Neural progenitor cell (in vitro differentiated cells): ENCODE measurements at regions not wholly inside any gene's neighbourhood (a gene's known extent, or its start where the extent isn't known, plus 50 kb on each side); places are given as distances from the start of the nearest gene placed in this dataset.
A peak's percentile ranks its signal among the peaks of the same experiment; 100 is the strongest.

ENCODE experiments used
- DNase-seq: peaks from one replicate; pipeline ENCODE4 v3.0.0-alpha.2; 2016; ENCODE audit warnings: low spot score
- H2AFZ ChIP-seq: fragments of 200-600 bp; sonication (generic); replicated peaks from 2 replicates; pipeline ENCODE4 v1.6.1; 2016; ENCODE audit warnings: antibody characterized with exemption
- H3F3A ChIP-seq: fragments of 200-600 bp; sonication (generic); 2 replicates; pipeline ENCODE4 v1.6.1; 2016; ENCODE audit warnings: antibody characterized with exemption, low read depth
- H3K27ac ChIP-seq: fragments of 200-600 bp; sonication (generic); 2 replicates; pipeline ENCODE4 v1.5.1; 2016; ENCODE audit warnings: mild to moderate bottlenecking
- H3K27me3 ChIP-seq: fragments of 200-600 bp; sonication (generic); 2 replicates; pipeline ENCODE4 v1.6.1; 2016; ENCODE audit warnings: mild to moderate bottlenecking, moderate library complexity
- H3K36me3 ChIP-seq: fragments of 200-600 bp; sonication (generic); 2 replicates; pipeline ENCODE4 v1.5.1; 2016
- H3K4me1 ChIP-seq: fragments of 200-600 bp; sonication (generic); 2 replicates; pipeline ENCODE4 v1.6.1; 2016; ENCODE audit warnings: mixed run types
- H3K4me2 ChIP-seq: fragments of 200-600 bp; sonication (generic); 2 replicates; pipeline ENCODE4 v1.6.1; 2016
- H3K4me3 ChIP-seq: fragments of 200-600 bp; sonication (generic); 2 replicates; pipeline ENCODE4 v1.5.1; 2016
- H3K79me2 ChIP-seq: fragments of 200-600 bp; sonication (generic); 2 replicates; pipeline ENCODE4 v1.6.1; 2016; ENCODE audit warnings: low read depth
- H3K9ac ChIP-seq: fragments of 200-600 bp; sonication (generic); 2 replicates; pipeline ENCODE4 v1.6.1; 2016
- H3K9me3 ChIP-seq: fragments of 200-600 bp; sonication (generic); 2 replicates; pipeline ENCODE4 v1.5.1; 2016; ENCODE audit warnings: low read depth
- H4K20me1 ChIP-seq: fragments of 200-600 bp; sonication (generic); 2 replicates; pipeline ENCODE4 v1.6.1; 2016; ENCODE audit warnings: low read depth
- H3K27ac Mint-ChIP-seq: 3 replicates; pipeline ENCODE4 v1.8.0; 2021; ENCODE audit warnings: mixed read lengths
- H3K27me3 Mint-ChIP-seq: 2 replicates; pipeline ENCODE4 v1.8.0; 2022; ENCODE audit warnings: low read depth, mild to moderate bottlenecking, inconsistent platforms, moderate library complexity, mixed read lengths; ENCODE audit not compliant: insufficient read depth
- H3K36me3 Mint-ChIP-seq: 3 replicates; pipeline ENCODE4 v1.8.0; 2021; ENCODE audit warnings: mixed read lengths
- H3K4me1 Mint-ChIP-seq: 3 replicates; pipeline ENCODE4 v1.8.0; 2021; ENCODE audit warnings: mixed read lengths
- H3K4me3 Mint-ChIP-seq: 3 replicates; pipeline ENCODE4 v1.8.0; 2021; ENCODE audit warnings: mild to moderate bottlenecking, moderate library complexity, mixed read lengths
- H3K9me3 Mint-ChIP-seq: 3 replicates; pipeline ENCODE4 v1.8.0; 2020; ENCODE audit warnings: mixed read lengths
- EZH2 ChIP-seq: fragments of 200-600 bp; sonication (generic); IDR thresholded peaks from 2 replicates; pipeline ENCODE4 v1.6.1; 2017; ENCODE audit warnings: antibody characterized with exemption, mild to moderate bottlenecking, moderate library complexity
- EZH2phosphoT487 ChIP-seq: fragments of 200-600 bp; sonication (generic); IDR thresholded peaks from 2 replicates; pipeline ENCODE4 v1.6.1; 2017; ENCODE audit warnings: antibody characterized with exemption
- TF ChIP-seq, protein P1 (sequence below): fragments of 200-600 bp; sonication (generic); IDR thresholded peaks from 2 replicates; pipeline ENCODE4 v1.5.1; 2017; ENCODE audit warnings: antibody characterized with exemption, mild to moderate bottlenecking

DNA sequence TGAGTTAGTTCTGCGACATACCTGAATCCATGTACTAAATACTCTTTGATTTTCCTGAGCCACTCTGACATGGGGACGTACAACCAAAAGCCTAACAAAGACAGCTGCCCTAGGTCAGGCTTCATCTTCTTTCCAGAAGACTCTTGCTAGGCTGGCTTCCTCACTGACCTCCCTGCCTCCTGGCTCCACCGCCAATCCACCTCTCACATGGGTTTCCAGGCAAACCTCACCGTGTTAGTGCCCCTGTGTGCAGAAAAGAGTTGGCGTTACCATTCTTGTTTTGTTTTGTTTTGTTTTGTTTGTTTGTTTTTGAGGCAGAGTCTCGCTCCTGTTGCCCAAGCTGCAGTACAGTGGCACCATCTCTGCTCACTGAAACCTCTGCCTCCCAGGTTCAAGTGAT, 135.3 kb downstream of the WSCD1 start:
- Histone ChIP-seq H4K20me1 (no peaks in the 10 kb centered on the region), H3K9me3 (no peaks in the 10 kb centered on the region), H3K9ac (no peak overlapping the region), H3K79me2 (no peaks in the 10 kb centered on the region), H3K4me1 (peaks cover 11% of the 10 kb centered on the region), H3K27ac (peak overlapping the region; percentile 7), H3K36me3 (no peaks in the 10 kb centered on the region), H2AFZ (peak overlapping the region; percentile 32), H3K4me2 (peak overlapping the region; percentile 20), H3K4me3 (no peak overlapping the region), H3K27me3 (no peaks in the 10 kb centered on the region), H3F3A (peaks cover 7% of the 10 kb centered on the region)
- no peak overlapping the region for H3K4me3 Mint-ChIP-seq
- H3K9me3 Mint-ChIP-seq = peaks cover 1% of the 10 kb centered on the region
- no peak for DNase-seq
- TF ChIP-seq, protein P1, sequence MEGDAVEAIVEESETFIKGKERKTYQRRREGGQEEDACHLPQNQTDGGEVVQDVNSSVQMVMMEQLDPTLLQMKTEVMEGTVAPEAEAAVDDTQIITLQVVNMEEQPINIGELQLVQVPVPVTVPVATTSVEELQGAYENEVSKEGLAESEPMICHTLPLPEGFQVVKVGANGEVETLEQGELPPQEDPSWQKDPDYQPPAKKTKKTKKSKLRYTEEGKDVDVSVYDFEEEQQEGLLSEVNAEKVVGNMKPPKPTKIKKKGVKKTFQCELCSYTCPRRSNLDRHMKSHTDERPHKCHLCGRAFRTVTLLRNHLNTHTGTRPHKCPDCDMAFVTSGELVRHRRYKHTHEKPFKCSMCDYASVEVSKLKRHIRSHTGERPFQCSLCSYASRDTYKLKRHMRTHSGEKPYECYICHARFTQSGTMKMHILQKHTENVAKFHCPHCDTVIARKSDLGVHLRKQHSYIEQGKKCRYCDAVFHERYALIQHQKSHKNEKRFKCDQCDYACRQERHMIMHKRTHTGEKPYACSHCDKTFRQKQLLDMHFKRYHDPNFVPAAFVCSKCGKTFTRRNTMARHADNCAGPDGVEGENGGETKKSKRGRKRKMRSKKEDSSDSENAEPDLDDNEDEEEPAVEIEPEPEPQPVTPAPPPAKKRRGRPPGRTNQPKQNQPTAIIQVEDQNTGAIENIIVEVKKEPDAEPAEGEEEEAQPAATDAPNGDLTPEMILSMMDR = no peak
- peaks cover 17% of the 10 kb centered on the region for H3K4me1 Mint-ChIP-seq
- H3K36me3 Mint-ChIP-seq = no peaks in the 10 kb centered on the region
- H3K27me3 Mint-ChIP-seq = no peaks in the 10 kb centered on the region
- peak overlapping the region; percentile 21 for H3K27ac Mint-ChIP-seq

DNA sequence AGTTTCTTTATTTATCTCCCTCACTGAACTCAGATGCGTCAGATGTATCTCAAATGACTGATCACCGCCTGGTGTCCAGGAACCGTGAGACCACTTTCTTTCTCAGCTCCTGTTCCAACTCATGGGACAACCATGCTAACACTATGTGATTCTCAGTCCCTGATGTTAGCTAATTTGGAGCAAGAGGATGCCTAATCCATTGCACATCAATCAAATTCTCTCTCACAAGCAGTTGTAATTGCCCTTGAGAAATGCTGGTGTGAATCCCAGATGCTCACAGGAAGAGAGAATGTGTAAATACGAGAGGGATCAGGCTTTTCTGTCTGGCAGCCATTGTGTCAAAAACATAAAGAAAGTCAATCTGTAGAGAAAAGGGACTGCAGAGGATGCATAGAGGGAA, 134.9 kb downstream of the WSCD1 start:
- Histone ChIP-seq H3K4me3 (no peak overlapping the region), H3K9ac (no peak overlapping the region), H3K27ac (peak overlapping the region; percentile 7), H4K20me1 (no peaks in the 10 kb centered on the region), H3K27me3 (no peaks in the 10 kb centered on the region), H3K79me2 (no peaks in the 10 kb centered on the region), H3K36me3 (no peaks in the 10 kb centered on the region), H3K9me3 (no peaks in the 10 kb centered on the region), H3K4me2 (peak overlapping the region; percentile 20), H3K4me1 (peaks cover 11% of the 10 kb centered on the region), H3F3A (peaks cover 7% of the 10 kb centered on the region), H2AFZ (peak overlapping the region; percentile 32)
- peak overlapping the region; percentile 21 for H3K27ac Mint-ChIP-seq
- peaks cover 17% of the 10 kb centered on the region for H3K4me1 Mint-ChIP-seq
- peak; percentile 25 for DNase-seq
- no peak for TF ChIP-seq EZH2phosphoT487
- no peak for TF ChIP-seq EZH2
- TF ChIP-seq, protein P1 = no peak
- peaks cover 1% of the 10 kb centered on the region for H3K9me3 Mint-ChIP-seq
- H3K27me3 Mint-ChIP-seq = no peaks in the 10 kb centered on the region
- no peak overlapping the region for H3K4me3 Mint-ChIP-seq
- H3K36me3 Mint-ChIP-seq = no peaks in the 10 kb centered on the region

DNA sequence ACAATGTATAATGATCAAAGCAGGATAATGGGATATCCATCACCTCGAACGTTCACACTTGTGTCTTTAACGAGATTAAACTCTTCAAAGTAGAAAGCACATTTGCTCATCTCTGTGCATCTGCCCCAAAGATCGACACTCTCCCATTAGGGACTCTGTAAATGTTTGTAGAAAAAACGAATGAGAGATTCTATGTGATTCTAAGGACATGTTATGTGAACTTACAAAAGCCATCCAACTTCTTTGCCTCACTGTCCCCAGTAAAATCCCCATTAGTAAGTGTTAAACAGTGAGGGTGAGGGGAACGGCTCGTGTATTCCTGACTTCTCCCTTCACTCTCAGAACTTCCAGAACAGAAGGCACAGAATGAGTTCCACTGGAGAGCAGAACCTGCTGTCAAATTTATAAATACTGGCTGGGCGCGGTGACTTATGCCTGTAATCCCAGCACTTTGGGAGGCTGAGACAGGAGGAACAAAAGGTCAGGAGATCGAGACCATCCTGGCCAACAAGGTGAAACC, 134.1 kb downstream of the WSCD1 start:
- no peak overlapping the region for H3K4me3 ChIP-seq
- H3K4me2 ChIP-seq = no peak overlapping the region
- H3K9me3 ChIP-seq = no peaks in the 10 kb centered on the region
- Mint-ChIP-seq H3K9me3 (peaks cover 3% of the 10 kb centered on the region), H3K27me3 (no peaks in the 10 kb centered on the region), H3K4me1 (peaks cover 17% of the 10 kb centered on the region), H3K27ac (no peak overlapping the region), H3K4me3 (no peak overlapping the region), H3K36me3 (peaks cover 2% of the 10 kb centered on the region)
- peaks cover 7% of the 10 kb centered on the region for H3F3A ChIP-seq
- H3K27ac ChIP-seq = no peak overlapping the region
- H4K20me1 ChIP-seq = no peaks in the 10 kb centered on the region
- DNase-seq = no peak
- H3K27me3 ChIP-seq = no peaks in the 10 kb centered on the region
- no peak for TF ChIP-seq EZH2
- no peak for TF ChIP-seq EZH2phosphoT487
- TF ChIP-seq, protein P1 = no peak
- peaks cover 11% of the 10 kb centered on the region for H3K4me1 ChIP-seq
- no peaks in the 10 kb centered on the region for H3K79me2 ChIP-seq
- H2AFZ ChIP-seq = no peak overlapping the region
- no peak overlapping the region for H3K9ac ChIP-seq
- H3K36me3 ChIP-seq = no peaks in the 10 kb centered on the region
